Gastrocnemius medialis (tissue), 4 donors: ENCODE measurements at regions not wholly inside any gene's neighbourhood (a gene's known extent, or its start where the extent isn't known, plus 50 kb on each side); places are given as distances from the start of the nearest gene placed in this dataset.

Experiments
- POLR2A ChIP-seq, 2 donors: fragments of 450-650 bp; IDR thresholded peaks; one replicate each; pipeline ENCODE4 v1.6.1; 2017; ENCODE audit warnings: antibody characterized with exemption in 2 of 2, mild to moderate bottlenecking in 2 of 2, moderate library complexity in 2 of 2
- TF ChIP-seq, protein P1 (sequence below), 5 experiments: fragments of 450-650 bp in 3 of 5; fragments of 200-600 bp in 2 of 5; sonication (generic) in 2 of 5; IDR thresholded peaks in 4 of 5; conservative IDR thresholded peaks in 1 of 5; 1 replicate in 4 of 5; 2 replicates in 1 of 5; pipeline ENCODE4 v1.5.1; 2016 to 2019; ENCODE audit warnings: antibody characterized with exemption in 5 of 5, mild to moderate bottlenecking in 3 of 5, moderate library complexity in 3 of 5

DNA sequence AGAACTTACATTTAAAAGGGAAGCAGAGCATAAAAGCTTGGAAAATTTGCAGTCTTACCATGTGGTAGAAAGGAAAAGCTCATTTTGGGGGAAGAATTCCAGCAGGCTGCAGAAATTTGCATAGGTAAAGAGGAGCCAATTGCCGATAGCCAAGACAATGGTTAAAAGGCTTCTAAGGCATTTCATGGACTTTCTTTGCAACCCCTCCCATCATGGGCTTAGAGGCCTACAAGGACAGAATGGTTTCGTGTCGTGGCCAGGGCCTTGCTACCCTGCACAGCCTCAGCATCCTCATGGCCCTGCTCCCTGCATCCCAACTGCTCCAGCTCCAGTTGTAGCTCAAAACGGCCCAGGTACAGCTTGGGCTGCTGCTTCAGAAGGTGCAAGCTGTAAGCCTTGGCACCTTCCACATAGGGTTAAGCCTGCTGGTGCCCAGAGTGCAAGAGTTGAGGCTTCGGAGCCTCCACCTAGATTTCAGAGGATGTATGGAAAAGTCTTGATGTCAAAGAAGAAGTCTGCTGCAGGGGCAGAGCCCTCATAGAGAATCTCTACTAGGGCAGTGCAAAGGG, 420.3 kb downstream of the PCDH17 start:
- TF ChIP-seq, protein P1, sequence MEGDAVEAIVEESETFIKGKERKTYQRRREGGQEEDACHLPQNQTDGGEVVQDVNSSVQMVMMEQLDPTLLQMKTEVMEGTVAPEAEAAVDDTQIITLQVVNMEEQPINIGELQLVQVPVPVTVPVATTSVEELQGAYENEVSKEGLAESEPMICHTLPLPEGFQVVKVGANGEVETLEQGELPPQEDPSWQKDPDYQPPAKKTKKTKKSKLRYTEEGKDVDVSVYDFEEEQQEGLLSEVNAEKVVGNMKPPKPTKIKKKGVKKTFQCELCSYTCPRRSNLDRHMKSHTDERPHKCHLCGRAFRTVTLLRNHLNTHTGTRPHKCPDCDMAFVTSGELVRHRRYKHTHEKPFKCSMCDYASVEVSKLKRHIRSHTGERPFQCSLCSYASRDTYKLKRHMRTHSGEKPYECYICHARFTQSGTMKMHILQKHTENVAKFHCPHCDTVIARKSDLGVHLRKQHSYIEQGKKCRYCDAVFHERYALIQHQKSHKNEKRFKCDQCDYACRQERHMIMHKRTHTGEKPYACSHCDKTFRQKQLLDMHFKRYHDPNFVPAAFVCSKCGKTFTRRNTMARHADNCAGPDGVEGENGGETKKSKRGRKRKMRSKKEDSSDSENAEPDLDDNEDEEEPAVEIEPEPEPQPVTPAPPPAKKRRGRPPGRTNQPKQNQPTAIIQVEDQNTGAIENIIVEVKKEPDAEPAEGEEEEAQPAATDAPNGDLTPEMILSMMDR (IDR thresholded peaks at IDR 0.05 in 4 of 5, conservative IDR thresholded peaks at IDR 0.05 in 1 of 5) = no peak
- TF ChIP-seq POLR2A (IDR thresholded peaks at IDR 0.05) = no peak
